HepG2 (cell line): ENCODE measurements at regions not wholly inside any gene's neighbourhood (a gene's known extent, or its start where the extent isn't known, plus 50 kb on each side); places are given as distances from the start of the nearest gene placed in this dataset.

Experiments used
- ATAC-seq: fragments of 200-7000 bp; cut with Tn5 transposase; 3 replicates; pipeline ENCODE4 v1.9.1; 2020; ENCODE audit warnings: mild to moderate bottlenecking, moderate library complexity
- BruUV-seq: library from RNA; stranded (reverse); fragments of 400-500 nt; replicated peaks from 2 replicates; lab custom pipeline; 2021; lab: Mats Ljungman, UMichigan
- CTCF ChIA-PET: fragments of 300-600 bp; formaldehyde crosslinking; extraction: SDS; loops from one replicate; lab custom pipeline; 2021; ENCODE audit warnings: low total read pairs, inconsistent platforms, low intra/inter-chr PET ratio; lab: Yijun Ruan, JAX
- POLR2A ChIA-PET: fragments of 350-600 bp; sonication (Branson Sonifier 250); formaldehyde crosslinking; loops from one replicate; lab custom pipeline; 2020; ENCODE audit warnings: antibody characterized with exemption, inconsistent platforms; lab: Yijun Ruan, JAX
- DNase-seq: peaks from one replicate; pipeline ENCODE4 v3.0.0-alpha.2; 2015; ENCODE audit warnings: low spot score
- FAIRE-seq: peaks from 3 replicates; lab custom pipeline; 2011; peaks lifted over from hg19 to GRCh38; lab: Jason Lieb, UNC
- H2AFZ ChIP-seq: one replicate; pipeline ENCODE4 v1.6.1; 2011; ENCODE audit warnings: low read length, inconsistent platforms
- H3K27ac ChIP-seq: fragments of 300-600 bp; 3 replicates; pipeline ENCODE4 v1.8.0; 2011; ENCODE audit warnings: mixed run types, mild to moderate bottlenecking, mixed read lengths, low read length, inconsistent platforms; ENCODE audit not compliant: insufficient read depth; ENCODE audit errors: extremely low read length
- H3K27me3 ChIP-seq, 2 experiments: fragments of 200-600 bp in 1 of 2; 2 replicates in 1 of 2; 3 replicates in 1 of 2; pipeline versions ENCODE4 v1.6.0 to v1.8.0; 2011; ENCODE audit warnings: low read length in 2 of 2, mild to moderate bottlenecking in 2 of 2, moderate library complexity in 2 of 2, inconsistent platforms in 1 of 2; ENCODE audit not compliant: insufficient read depth in 2 of 2, control insufficient read depth in 1 of 2
- H3K36me3 ChIP-seq, 2 experiments: fragments of 200-600 bp in 1 of 2; replicated peaks in 1 of 2; 2 replicates in 1 of 2; 3 replicates in 1 of 2; pipeline versions ENCODE4 v1.5.1 to v1.8.0; 2011; ENCODE audit warnings: low read length in 2 of 2, inconsistent platforms in 1 of 2; ENCODE audit not compliant: insufficient read depth in 2 of 2, control insufficient read depth in 1 of 2
- H3K4me1 ChIP-seq: 2 replicates; pipeline ENCODE4 v1.5.1; 2012; ENCODE audit warnings: low read length, inconsistent platforms; ENCODE audit not compliant: insufficient read depth
- H3K4me2 ChIP-seq: 2 replicates; pipeline ENCODE4 v1.6.0; 2011; ENCODE audit warnings: low read depth, low read length, inconsistent platforms
- H3K4me3 ChIP-seq, 3 experiments: fragments of 200-600 bp in 1 of 3; sonication (generic), shearing (Covaris generic) in 1 of 3; replicated peaks in 1 of 3; 2 replicates each; pipeline ENCODE4 v1.5.1; 2011 to 2016; ENCODE audit warnings: low read length in 3 of 3, inconsistent platforms in 2 of 3, low read depth in 2 of 3, mild to moderate bottlenecking in 2 of 3, control low read depth in 1 of 3, mixed read lengths in 1 of 3; ENCODE audit not compliant: insufficient read depth in 1 of 3
- H3K79me2 ChIP-seq: one replicate; pipeline ENCODE4 v1.6.1; 2011; ENCODE audit warnings: low read length, inconsistent platforms; ENCODE audit not compliant: insufficient read depth
- H3K9ac ChIP-seq: 2 replicates; pipeline ENCODE4 v1.6.0; 2011; ENCODE audit warnings: mild to moderate bottlenecking, low read depth, low read length, inconsistent platforms; ENCODE audit not compliant: insufficient read depth
- H3K9me3 ChIP-seq: 2 replicates; pipeline ENCODE4 v1.5.1; 2012; ENCODE audit warnings: mild to moderate bottlenecking, low read length
- H4K20me1 ChIP-seq: 2 replicates; pipeline ENCODE4 v1.6.0; 2011; ENCODE audit warnings: inconsistent platforms, mild to moderate bottlenecking, low read length, moderate library complexity; ENCODE audit not compliant: insufficient read depth
- CREBL2 ChIP-seq: sonication (generic); formaldehyde crosslinking; IDR thresholded peaks from 2 replicates; pipeline ENCODE4 v1.8.1; 2023; ENCODE audit warnings: missing genetic modification reagents, mild to moderate bottlenecking, borderline replicate concordance
- CSRNP1 ChIP-seq: sonication (generic); formaldehyde crosslinking; IDR thresholded peaks from 2 replicates; pipeline ENCODE4 v1.8.1; 2023; ENCODE audit warnings: mild to moderate bottlenecking, missing genetic modification reagents
- ELF1 ChIP-seq: sonication (generic); formaldehyde crosslinking; IDR thresholded peaks from 2 replicates; pipeline ENCODE4 v1.4.0; 2020; ENCODE audit warnings: missing genetic modification reagents
- KAT7 ChIP-seq: IDR thresholded peaks from 2 replicates; pipeline ENCODE4 v1.6.1; 2018; ENCODE audit warnings: borderline replicate concordance, missing compliant biosample characterization
- KDM2A ChIP-seq: sonication (generic); formaldehyde crosslinking; IDR thresholded peaks from 2 replicates; pipeline ENCODE4 v1.4.0; 2020; ENCODE audit warnings: low read depth, missing genetic modification reagents, borderline replicate concordance
- MTA3 ChIP-seq: sonication (generic); formaldehyde crosslinking; IDR thresholded peaks from 2 replicates; pipeline ENCODE4 v1.4.0; 2020; ENCODE audit warnings: missing genetic modification reagents
- POLR2AphosphoS5 ChIP-seq: IDR thresholded peaks from 2 replicates; pipeline ENCODE4 v1.6.1; 2012; ENCODE audit warnings: low read depth, low read length
- TARDBP ChIP-seq: sonication (generic); formaldehyde crosslinking; IDR thresholded peaks from 2 replicates; pipeline ENCODE4 v1.8.0; 2022; ENCODE audit warnings: mild to moderate bottlenecking, missing genetic modification reagents
- THAP8 ChIP-seq: sonication (generic); formaldehyde crosslinking; IDR thresholded peaks from 2 replicates; pipeline ENCODE4 v1.5.1; 2020; ENCODE audit warnings: missing genetic modification reagents, mild to moderate bottlenecking, borderline replicate concordance
- YY1 ChIP-seq: IDR thresholded peaks from 2 replicates; pipeline ENCODE4 v1.6.1; 2011; ENCODE audit warnings: low read length, low read depth, moderate library complexity, mild to moderate bottlenecking; ENCODE audit not compliant: insufficient read depth, insufficient replicate concordance
- ZBTB25 ChIP-seq: IDR thresholded peaks from 2 replicates; pipeline ENCODE4 v1.6.1; 2018; ENCODE audit warnings: missing genetic modification reagents
- ZNF160 ChIP-seq: sonication (generic); formaldehyde crosslinking; IDR thresholded peaks from 2 replicates; pipeline ENCODE4 v1.8.0; 2022; ENCODE audit warnings: mild to moderate bottlenecking, inconsistent platforms, missing genetic modification reagents
- ZNF510 ChIP-seq: sonication (generic); formaldehyde crosslinking; IDR thresholded peaks from 2 replicates; pipeline ENCODE4 v1.4.0; 2020; ENCODE audit warnings: low read depth, mild to moderate bottlenecking, missing genetic modification reagents
- ZNF549 ChIP-seq: sonication (generic); formaldehyde crosslinking; IDR thresholded peaks from 2 replicates; pipeline ENCODE4 v1.5.0; 2020; ENCODE audit warnings: missing genetic modification reagents
- ZNF569 ChIP-seq: sonication (generic); formaldehyde crosslinking; IDR thresholded peaks from 2 replicates; pipeline ENCODE4 v1.5.0; 2020; ENCODE audit warnings: mild to moderate bottlenecking, missing genetic modification reagents, moderate library complexity, borderline replicate concordance
- ZNF619 ChIP-seq: sonication (generic); formaldehyde crosslinking; IDR thresholded peaks from 2 replicates; pipeline ENCODE4 v1.4.0; 2020; ENCODE audit warnings: mild to moderate bottlenecking, missing genetic modification reagents
- ZNF740 ChIP-seq: sonication (generic); formaldehyde crosslinking; IDR thresholded peaks from 2 replicates; pipeline ENCODE4 v1.4.0; 2020; ENCODE audit warnings: missing genetic modification reagents
- WGBS: methylation state at CpG from one replicate; pipeline ENCODE4 v1.1.6; 2017; ENCODE audit warnings: low lambda C conversion rate; 5-methylcytosine and 5-hydroxymethylcytosine counted together
- in situ Hi-C: cut with HindIII; loops from 2 replicates; pipeline ENCODE4 v1.10.0; 2017; ENCODE audit warnings: low pct_unique_long_range_greater_than_20kb; ENCODE audit not compliant: extremely low pct_ligation_motif_present
- intact Hi-C: fragments of 100-400 bp; cut with micrococcal nuclease; formaldehyde crosslinking; loops from one replicate; pipeline ENCODE4 v1.10.0; 2022; ENCODE audit not compliant: unreplicated experiment

GRCh38 chr1:60918867-60919266 is 163.5 kb upstream of the NFIA start:
- Histone ChIP-seq H4K20me1 (no peaks in the 10 kb centered on the region), H3K4me1 (peaks cover 29% of the 10 kb centered on the region), H3K4me2 (no peak overlapping the region), H2AFZ (no peak overlapping the region), H3K9me3 (no peaks in the 10 kb centered on the region), H3K27me3 (peaks cover 0 to 6% of the 10 kb centered on the region in 2 experiments; a peak in 1 of 5 replicates), H3K27ac (no peak overlapping the region), H3K9ac (no peak overlapping the region), H3K4me3 (no peak overlapping the region), H3K36me3 (no peaks in the 10 kb centered on the region), H3K79me2 (no peaks in the 10 kb centered on the region)
- ATAC-seq (no peak), DNase-seq (no peak), FAIRE-seq (no peak)
- intact Hi-C loops (no loop called here), in situ Hi-C loops (no loop called here)
- CTCF ChIA-PET: no interaction called here
- BruUV-seq: no TSS peak
- 45% methylated on average over 1 of the region's 1 CpG for WGBS
- POLR2A ChIA-PET: no interaction called here
- TF ChIP-seq MTA3 (CRISPR knock-in tag): no peak
- no peak for TF ChIP-seq KAT7 (CRISPR knock-in tag)
- no peak for TF ChIP-seq ELF1 (CRISPR knock-in tag)
- no peak for TF ChIP-seq ZNF549
- no peak for TF ChIP-seq ZNF510 (CRISPR knock-in tag)
- TF ChIP-seq THAP8: no peak
- no peak for TF ChIP-seq POLR2AphosphoS5

GRCh38 chr1:60916906-60917305 is 165.5 kb upstream of the NFIA start:
- no peak for ATAC-seq
- no peaks in the 10 kb centered on the region for H3K36me3 ChIP-seq
- intact Hi-C loops (no loop called here), in situ Hi-C loops (no loop called here)
- H3K27ac ChIP-seq: no peak overlapping the region
- H3K27me3 ChIP-seq: peaks cover 0 to 6% of the 10 kb centered on the region in 2 experiments; a peak in 1 of 5 replicates
- no peak for DNase-seq
- no peak overlapping the region for H3K9ac ChIP-seq
- no peak overlapping the region for H2AFZ ChIP-seq
- WGBS: 52% methylated on average over 7 of the region's 9 CpGs
- H3K4me1 ChIP-seq: peaks cover 11% of the 10 kb centered on the region
- no peak overlapping the region for H3K4me2 ChIP-seq
- H3K79me2 ChIP-seq: no peaks in the 10 kb centered on the region
- ChIA-PET POLR2A (no interaction called here), CTCF (no interaction called here)
- H3K9me3 ChIP-seq: no peaks in the 10 kb centered on the region
- H3K4me3 ChIP-seq: no peak overlapping the region
- FAIRE-seq: no peak
- no peaks in the 10 kb centered on the region for H4K20me1 ChIP-seq
- no TSS peak for BruUV-seq
- no peak for TF ChIP-seq TARDBP (CRISPR knock-in tag)
- TF ChIP-seq ZBTB25: no peak
- TF ChIP-seq CREBL2: no peak
- TF ChIP-seq ZNF619 (CRISPR knock-in tag): no peak
- TF ChIP-seq KDM2A (CRISPR knock-in tag): no peak
- TF ChIP-seq ZNF569 (CRISPR knock-in tag): no peak
- no peak for TF ChIP-seq ZNF740 (CRISPR knock-in tag)
- no peak for TF ChIP-seq ZNF160 (CRISPR knock-in tag)
- no peak for TF ChIP-seq CSRNP1 (CRISPR knock-in tag)
- TF ChIP-seq YY1: no peak
